ENCODE measurements at regions not wholly inside any gene's neighbourhood (a gene's known extent, or its start where the extent isn't known, plus 50 kb on each side); places are given as distances from the start of the nearest gene placed in this dataset.

DNA sequence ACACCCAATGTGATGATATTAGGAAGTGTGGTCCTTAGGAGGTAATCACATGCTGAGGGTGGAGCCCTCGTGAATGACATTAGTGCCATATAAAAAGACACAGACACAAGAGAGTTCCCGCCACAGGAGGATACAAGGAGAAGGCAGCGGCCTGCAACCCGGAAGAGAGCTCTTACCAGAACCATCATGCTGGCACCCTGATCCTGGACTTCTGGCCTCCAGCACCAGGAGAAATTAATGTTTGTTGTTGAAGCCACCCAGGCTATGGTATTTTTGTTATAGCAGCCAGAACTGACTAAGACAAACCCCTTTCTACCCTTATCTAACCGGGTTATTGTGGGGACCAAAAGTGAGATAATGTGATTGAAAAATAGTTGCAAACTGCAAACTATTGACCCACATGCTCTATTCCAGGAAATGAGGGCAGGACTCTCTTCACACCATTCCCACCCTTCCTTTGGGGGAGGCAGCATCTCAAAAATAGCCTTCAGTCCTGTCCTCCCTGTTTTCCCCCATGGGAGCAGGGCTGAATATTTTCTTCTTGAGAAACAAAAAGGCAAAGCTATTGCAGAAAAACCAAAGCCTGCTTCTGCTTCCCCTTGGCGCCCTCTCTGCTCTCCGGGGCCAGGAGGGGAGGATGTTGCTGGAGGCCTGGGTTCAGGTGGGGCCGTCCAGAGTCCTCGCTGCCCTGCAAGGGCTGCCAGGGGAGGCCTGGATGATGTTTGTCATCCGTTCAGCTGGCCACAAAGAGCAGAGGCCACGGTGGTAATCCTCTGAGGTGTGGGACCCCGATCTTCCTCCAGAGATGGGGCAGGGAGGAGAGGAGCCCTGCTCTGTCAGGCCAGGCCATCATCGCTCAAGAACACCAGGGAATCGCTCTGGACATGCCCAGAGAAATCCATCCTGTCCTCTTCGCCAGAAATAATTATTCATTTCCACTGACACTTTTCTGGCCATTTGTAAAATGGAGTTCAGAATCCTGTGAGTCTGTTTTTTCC is 73.8 kb upstream of the HAAO start:
- peaks cover 9% of the 10 kb centered on the region for H3K9me3 ChIP-seq (ENCODE audit: control insufficient read depth, insufficient read depth, low read length)
- no peak for DNase-seq (ENCODE audit: low read depth in 4 of 6, low spot score in 6 of 6)
- H3K36me3 ChIP-seq (ENCODE audit: control insufficient read depth, insufficient read depth, low read length), result no peaks in the 10 kb centered on the region
- H3K4me1 ChIP-seq (ENCODE audit: control insufficient read depth, insufficient read depth, low read length), result peaks cover 7% of the 10 kb centered on the region
- no peaks in the 10 kb centered on the region for H3K27me3 ChIP-seq (ENCODE audit: control insufficient read depth, insufficient read depth, low read length)
- WGBS (ENCODE audit: insufficient coverage), result 84% methylated on average over 8 of the region's 15 CpGs
- H3K27ac ChIP-seq (ENCODE audit: low read depth, low read length), result peak overlapping the region; percentile 52
- no peak overlapping the region for H3K4me3 ChIP-seq (ENCODE audit: low read depth, low read length)

DNA sequence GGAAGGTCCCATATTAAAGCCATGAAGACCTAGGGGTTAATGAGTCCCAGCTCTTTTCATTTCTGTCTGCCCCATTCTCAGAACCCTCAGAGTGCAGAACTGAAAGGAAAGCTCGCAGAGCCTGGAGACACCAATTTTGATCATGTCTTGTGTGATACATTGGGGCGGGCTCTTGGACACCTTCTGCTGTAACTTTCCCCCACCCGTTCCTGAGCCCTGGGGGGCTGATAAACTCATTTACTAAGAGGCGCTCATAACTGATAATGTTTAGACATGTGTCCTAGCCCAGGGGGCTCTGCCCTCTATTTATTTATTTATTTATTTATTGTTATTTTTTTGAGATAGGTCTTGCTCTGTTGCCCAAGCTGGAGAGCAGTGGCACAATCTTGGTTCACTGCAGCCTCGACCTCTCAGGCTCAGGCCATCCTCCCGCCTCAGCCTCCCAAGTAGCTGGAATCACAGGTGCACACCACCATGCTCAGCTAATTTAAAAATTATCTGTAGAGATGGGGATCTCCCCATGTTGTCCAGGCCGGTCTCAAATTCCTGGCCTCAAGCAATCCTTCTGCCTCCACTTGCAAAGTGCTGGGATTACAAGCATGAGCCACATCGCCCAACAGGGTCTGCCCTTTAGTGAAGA is 72.4 kb upstream of the HAAO start:
- no peak for DNase-seq (ENCODE audit: low read depth in 4 of 6, low spot score in 6 of 6)
- Histone ChIP-seq H3K27ac (ENCODE audit: low read depth, low read length) (no peak overlapping the region), H3K4me1 (ENCODE audit: control insufficient read depth, insufficient read depth, low read length) (peaks cover 7% of the 10 kb centered on the region), H3K27me3 (ENCODE audit: control insufficient read depth, insufficient read depth, low read length) (no peaks in the 10 kb centered on the region), H3K9me3 (ENCODE audit: control insufficient read depth, insufficient read depth, low read length) (peaks cover 8% of the 10 kb centered on the region), H3K4me3 (ENCODE audit: low read depth, low read length) (no peak overlapping the region), H3K36me3 (ENCODE audit: control insufficient read depth, insufficient read depth, low read length) (no peaks in the 10 kb centered on the region)
- 100% methylated on average over 2 of the region's 8 CpGs for WGBS (ENCODE audit: insufficient coverage)

GRCh38 chr2:42864222-42864621 is 71.8 kb upstream of the HAAO start:
- H3K4me1 ChIP-seq (ENCODE audit: control insufficient read depth, insufficient read depth, low read length), result peaks cover 7% of the 10 kb centered on the region
- H3K36me3 ChIP-seq (ENCODE audit: control insufficient read depth, insufficient read depth, low read length), result no peaks in the 10 kb centered on the region
- H3K4me3 ChIP-seq (ENCODE audit: low read depth, low read length), result no peak overlapping the region
- peaks cover 8% of the 10 kb centered on the region for H3K9me3 ChIP-seq (ENCODE audit: control insufficient read depth, insufficient read depth, low read length)
- H3K27ac ChIP-seq (ENCODE audit: low read depth, low read length), result no peak overlapping the region
- 75% methylated on average over 4 of the region's 6 CpGs for WGBS (ENCODE audit: insufficient coverage)
- no peaks in the 10 kb centered on the region for H3K27me3 ChIP-seq (ENCODE audit: control insufficient read depth, insufficient read depth, low read length)
- no peak for DNase-seq (ENCODE audit: low read depth in 4 of 6, low spot score in 6 of 6)

DNA sequence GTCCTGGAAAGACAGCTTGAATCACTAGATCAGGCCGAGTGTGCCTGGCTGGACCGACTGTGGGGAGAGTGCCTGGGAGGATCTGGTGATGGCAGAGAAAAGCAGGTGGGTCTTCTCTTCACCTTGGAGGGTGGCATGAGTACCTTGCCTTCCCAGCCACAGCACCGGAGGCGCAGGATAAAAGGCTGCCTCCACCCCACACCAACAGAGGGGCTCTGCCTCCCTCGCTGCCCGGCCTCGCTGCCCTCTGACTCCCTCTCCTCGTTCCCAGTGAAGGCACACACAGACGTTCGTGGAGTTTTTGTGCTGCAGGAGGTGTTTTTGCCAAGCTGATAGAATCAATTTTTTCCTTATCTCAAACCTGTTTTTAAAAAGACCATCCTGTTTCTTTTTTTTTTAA is 71.4 kb upstream of the HAAO start:
- Histone ChIP-seq H3K27me3 (ENCODE audit: control insufficient read depth, insufficient read depth, low read length) (no peaks in the 10 kb centered on the region), H3K9me3 (ENCODE audit: control insufficient read depth, insufficient read depth, low read length) (peaks cover 7% of the 10 kb centered on the region), H3K27ac (ENCODE audit: low read depth, low read length) (no peak overlapping the region), H3K4me3 (ENCODE audit: low read depth, low read length) (no peak overlapping the region), H3K36me3 (ENCODE audit: control insufficient read depth, insufficient read depth, low read length) (no peaks in the 10 kb centered on the region), H3K4me1 (ENCODE audit: control insufficient read depth, insufficient read depth, low read length) (peaks cover 7% of the 10 kb centered on the region)
- WGBS (ENCODE audit: insufficient coverage), result 96% methylated on average over 8 of the region's 10 CpGs
- DNase-seq (ENCODE audit: low read depth in 4 of 6, low spot score in 6 of 6), result no peak

GRCh38 chr2:42863320-42863719 is 70.9 kb upstream of the HAAO start:
- DNase-seq (ENCODE audit: low read depth in 4 of 6, low spot score in 6 of 6), result no peak
- 87% methylated on average over 9 of the region's 10 CpGs for WGBS (ENCODE audit: insufficient coverage)
- Histone ChIP-seq H3K36me3 (ENCODE audit: control insufficient read depth, insufficient read depth, low read length) (no peaks in the 10 kb centered on the region), H3K27me3 (ENCODE audit: control insufficient read depth, insufficient read depth, low read length) (no peaks in the 10 kb centered on the region), H3K4me3 (ENCODE audit: low read depth, low read length) (no peak overlapping the region), H3K4me1 (ENCODE audit: control insufficient read depth, insufficient read depth, low read length) (peaks cover 7% of the 10 kb centered on the region), H3K9me3 (ENCODE audit: control insufficient read depth, insufficient read depth, low read length) (peaks cover 4% of the 10 kb centered on the region), H3K27ac (ENCODE audit: low read depth, low read length) (no peak overlapping the region)

DNA sequence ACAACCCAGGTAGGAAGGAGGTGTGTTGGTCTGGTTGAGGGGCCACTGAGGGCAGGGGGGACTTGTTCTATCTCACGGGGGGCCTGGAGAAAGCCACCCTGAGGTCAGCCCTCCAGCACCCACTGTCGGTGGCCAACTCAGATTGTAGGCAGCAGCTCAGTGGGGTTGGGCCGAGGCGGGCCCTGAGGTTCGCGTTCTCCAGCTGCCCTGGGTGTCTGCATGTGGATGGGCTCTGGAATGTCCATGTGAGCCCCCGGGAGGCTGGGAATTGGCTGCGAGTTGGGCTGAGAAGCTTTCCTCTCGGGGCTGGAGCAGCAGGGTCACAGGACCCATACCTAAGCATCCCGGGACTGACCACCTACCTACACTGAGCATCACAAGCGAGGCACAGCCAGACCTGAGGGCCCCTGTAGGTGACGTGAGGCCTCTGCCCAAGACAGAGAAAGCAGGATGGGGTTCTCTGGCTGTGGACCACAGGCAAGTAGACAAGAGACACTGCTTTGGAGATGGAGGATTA is 70.3 kb upstream of the HAAO start:
- peaks cover 7% of the 10 kb centered on the region for H3K4me1 ChIP-seq (ENCODE audit: control insufficient read depth, insufficient read depth, low read length)
- no peaks in the 10 kb centered on the region for H3K36me3 ChIP-seq (ENCODE audit: control insufficient read depth, insufficient read depth, low read length)
- H3K27ac ChIP-seq (ENCODE audit: low read depth, low read length), result no peak overlapping the region
- 98% methylated on average over 12 of the region's 12 CpGs for WGBS (ENCODE audit: insufficient coverage)
- no peak overlapping the region for H3K4me3 ChIP-seq (ENCODE audit: low read depth, low read length)
- no peak for DNase-seq (ENCODE audit: low read depth in 4 of 6, low spot score in 6 of 6)
- H3K9me3 ChIP-seq (ENCODE audit: control insufficient read depth, insufficient read depth, low read length), result peaks cover 2% of the 10 kb centered on the region
- H3K27me3 ChIP-seq (ENCODE audit: control insufficient read depth, insufficient read depth, low read length), result no peaks in the 10 kb centered on the region

- 92% methylated on average over 2 of the region's 2 CpGs for WGBS (ENCODE audit: insufficient coverage)
- Histone ChIP-seq H3K27ac (ENCODE audit: low read depth, low read length) (no peak overlapping the region), H3K27me3 (ENCODE audit: control insufficient read depth, insufficient read depth, low read length) (no peaks in the 10 kb centered on the region), H3K4me1 (ENCODE audit: control insufficient read depth, insufficient read depth, low read length) (peaks cover under 1% of the 10 kb centered on the region), H3K36me3 (ENCODE audit: control insufficient read depth, insufficient read depth, low read length) (no peaks in the 10 kb centered on the region), H3K9me3 (ENCODE audit: control insufficient read depth, insufficient read depth, low read length) (peaks cover 2% of the 10 kb centered on the region), H3K4me3 (ENCODE audit: low read depth, low read length) (no peak overlapping the region)
- DNase-seq (ENCODE audit: low read depth in 4 of 6, low spot score in 6 of 6), result no peak
Observed at GRCh38 chr2:42861321-42861720, 68.9 kb upstream of the HAAO start.

- Histone ChIP-seq H3K36me3 (ENCODE audit: control insufficient read depth, insufficient read depth, low read length) (no peaks in the 10 kb centered on the region), H3K27ac (ENCODE audit: low read depth, low read length) (no peak overlapping the region), H3K27me3 (ENCODE audit: control insufficient read depth, insufficient read depth, low read length) (no peaks in the 10 kb centered on the region), H3K4me1 (ENCODE audit: control insufficient read depth, insufficient read depth, low read length) (no peaks in the 10 kb centered on the region), H3K9me3 (ENCODE audit: control insufficient read depth, insufficient read depth, low read length) (peaks cover 2% of the 10 kb centered on the region), H3K4me3 (ENCODE audit: low read depth, low read length) (no peak overlapping the region)
- 86% methylated on average over 2 of the region's 5 CpGs for WGBS (ENCODE audit: insufficient coverage)
- no peak for DNase-seq (ENCODE audit: low read depth in 4 of 6, low spot score in 6 of 6)
Observed at GRCh38 chr2:42860319-42861094, 68.1 kb upstream of the HAAO start.

- no peak for DNase-seq (ENCODE audit: low read depth in 4 of 6, low spot score in 6 of 6)
- WGBS (ENCODE audit: insufficient coverage), result 82% methylated on average over 2 of the region's 4 CpGs
- Histone ChIP-seq H3K4me1 (ENCODE audit: control insufficient read depth, insufficient read depth, low read length) (peaks cover under 1% of the 10 kb centered on the region), H3K27ac (ENCODE audit: low read depth, low read length) (no peak overlapping the region), H3K9me3 (ENCODE audit: control insufficient read depth, insufficient read depth, low read length) (peaks cover 2% of the 10 kb centered on the region), H3K36me3 (ENCODE audit: control insufficient read depth, insufficient read depth, low read length) (no peaks in the 10 kb centered on the region), H3K27me3 (ENCODE audit: control insufficient read depth, insufficient read depth, low read length) (no peaks in the 10 kb centered on the region), H3K4me3 (ENCODE audit: low read depth, low read length) (no peak overlapping the region)
Observed at GRCh38 chr2:42859791-42860190, 67.4 kb upstream of the HAAO start.

Data from spinal cord (tissue), 9 donors.